K562 (cell line): ENCODE measurements at regions not wholly inside any gene's neighbourhood (a gene's known extent, or its start where the extent isn't known, plus 50 kb on each side); places are given as distances from the start of the nearest gene placed in this dataset.

ENCODE experiments used
- ATAC-seq: fragments of 200-7000 bp; cut with Tn5 transposase; 3 replicates; pipeline ENCODE4 v1.9.1; 2020; ENCODE audit warnings: moderate library complexity
- BruUV-seq: library from RNA; stranded (reverse); fragments of 400-500 nt; replicated peaks from 2 replicates; lab custom pipeline; 2021; lab: Mats Ljungman, UMichigan
- CTCF ChIA-PET: fragments of 300-600 bp; formaldehyde crosslinking; extraction: SDS; loops from one replicate; lab custom pipeline; 2021; ENCODE audit warnings: low intra/inter-chr PET ratio; lab: Yijun Ruan, JAX
- POLR2A ChIA-PET: fragments of 300-600, 350-650 bp; sonication (Branson Sonifier 250); formaldehyde crosslinking; extraction: SDS; loops from one replicate; lab custom pipeline; 2021; ENCODE audit warnings: antibody characterized with exemption, inconsistent platforms; lab: Yijun Ruan, JAX
- DNase-seq, 4 experiments: peaks; one replicate each; pipeline versions ENCODE4 v3.0.0 to v3.0.0-alpha.2; 2011 to 2018; ENCODE audit warnings: low spot score in 3 of 4, mixed read lengths in 3 of 4; ENCODE audit errors: extremely low read depth in 1 of 4
- FAIRE-seq: peaks from 2 replicates; lab custom pipeline; 2011; peaks lifted over from hg19 to GRCh38; lab: Jason Lieb, UNC
- H2AFZ ChIP-seq: 2 replicates; pipeline ENCODE4 v1.6.0; 2011; ENCODE audit warnings: low read depth, low read length, control low read depth, inconsistent platforms
- H3K27ac ChIP-seq: fragments of 200-600 bp; 3 replicates; pipeline ENCODE4 v1.8.0; 2011; ENCODE audit warnings: low read depth, mild to moderate bottlenecking, control low read depth, inconsistent platforms, low read length, moderate library complexity, mixed read lengths; ENCODE audit errors: extremely low read depth
- H3K27me3 ChIP-seq, 2 experiments: fragments of 300-600 bp in 1 of 2; 2 replicates in 1 of 2; 3 replicates in 1 of 2; pipeline versions ENCODE4 v1.6.0 to v1.8.0; 2011; ENCODE audit warnings: inconsistent platforms in 2 of 2, low read length in 2 of 2, mild to moderate bottlenecking in 1 of 2, mixed read lengths in 1 of 2, moderate library complexity in 1 of 2; ENCODE audit not compliant: control insufficient read depth in 2 of 2, insufficient read depth in 2 of 2
- H3K36me3 ChIP-seq: fragments of 300-600 bp; 3 replicates; pipeline ENCODE4 v1.8.0; 2011; ENCODE audit warnings: mild to moderate bottlenecking, low read length, inconsistent platforms; ENCODE audit not compliant: control insufficient read depth, insufficient read depth
- H3K4me1 ChIP-seq, 2 experiments: fragments of 200-600 bp in 1 of 2; replicated peaks in 1 of 2; 2 replicates in 1 of 2; 3 replicates in 1 of 2; pipeline versions ENCODE4 v1.5.1 to v1.8.0; 2011; ENCODE audit warnings: inconsistent platforms in 2 of 2, low read length in 2 of 2, mild to moderate bottlenecking in 1 of 2, mixed read lengths in 1 of 2, moderate library complexity in 1 of 2; ENCODE audit not compliant: control insufficient read depth in 2 of 2, insufficient read depth in 2 of 2
- H3K4me2 ChIP-seq: 2 replicates; pipeline ENCODE4 v1.6.1; 2011; ENCODE audit warnings: low read length, control low read depth, inconsistent platforms, mixed read lengths; ENCODE audit not compliant: insufficient read depth
- H3K4me3 ChIP-seq: fragments of 200-600 bp; sonication (generic), shearing (Covaris generic); 2 replicates; pipeline ENCODE4 v1.5.1; 2016; ENCODE audit warnings: control low read depth, inconsistent platforms
- H3K79me2 ChIP-seq: fragments of 200-600 bp; 3 replicates; pipeline ENCODE4 v1.8.0; 2011; ENCODE audit warnings: low read length, inconsistent platforms; ENCODE audit not compliant: control insufficient read depth, insufficient read depth
- H3K9ac ChIP-seq, 2 experiments: 2 replicates each; pipeline versions ENCODE4 v1.6.0 to v1.6.1; 2011; ENCODE audit warnings: low read depth in 2 of 2, low read length in 2 of 2, control low read depth in 1 of 2, inconsistent platforms in 1 of 2, mild to moderate bottlenecking in 1 of 2, mixed read lengths in 1 of 2; ENCODE audit not compliant: insufficient read depth in 1 of 2
- H3K9me1 ChIP-seq: one replicate; pipeline ENCODE4 v1.6.0; 2011; ENCODE audit warnings: inconsistent platforms, mild to moderate bottlenecking, low read length, moderate library complexity; ENCODE audit not compliant: control insufficient read depth, insufficient read depth
- H3K9me3 ChIP-seq: replicated peaks from 2 replicates; pipeline ENCODE4 v1.5.1; 2011; ENCODE audit warnings: low read depth, low read length, inconsistent platforms; ENCODE audit not compliant: control insufficient read depth, insufficient read depth
- H4K20me1 ChIP-seq: replicated peaks from 2 replicates; pipeline ENCODE4 v1.6.1; 2011; ENCODE audit warnings: low read length, inconsistent platforms, mixed read lengths; ENCODE audit not compliant: control insufficient read depth, insufficient read depth
- ZNF644 ChIP-seq: fragments of 200-800 bp; sonication (Bioruptor generic); IDR thresholded peaks from 2 replicates; pipeline ENCODE4 v1.6.1; 2016; ENCODE audit warnings: low read depth, missing genetic modification characterization, missing compliant biosample characterization
- WGBS: fragments of 100-300 bp; shearing (Covaris generic); methylation state at CpG from one replicate; pipeline ENCODE4 v1.1.6; 2016; ENCODE audit warnings: low coverage, mixed read lengths; ENCODE audit not compliant: insufficient coverage; ENCODE audit errors: missing lambda C conversion rate; 5-methylcytosine and 5-hydroxymethylcytosine counted together
- in situ Hi-C: fragments of 300-500 bp; cut with MboI; formaldehyde crosslinking; loops from 4 replicates; pipeline ENCODE4 v1.15.0; 2018; ENCODE audit warnings: inconsistent platforms, mixed read lengths
- intact Hi-C: fragments of 100-400 bp; cut with micrococcal nuclease; formaldehyde crosslinking; loops from 2 replicates; pipeline ENCODE4 v1.14.2; 2022
- TF ChIP-seq, protein P1 (sequence below), 2 experiments: fragments of 450-650 bp in 1 of 2; sonication (generic) in 1 of 2; formaldehyde crosslinking in 1 of 2; IDR thresholded peaks; 2 replicates each; pipeline versions ENCODE4 v1.7.1 to v1.9.0; 2016 to 2022; ENCODE audit warnings: inconsistent platforms in 1 of 2, mild to moderate bottlenecking in 1 of 2, missing genetic modification reagents in 1 of 2

- Histone ChIP-seq H3K9me1 (no peaks in the 10 kb centered on the region), H3K27ac (no peak overlapping the region)
- WGBS, result 0% methylated on average over 8 of the region's 8 CpGs
Measured at GRCh38 chr3:10580426-10580825, 75.0 kb upstream of the ATP2B2 start.

More at GRCh38 chr3:10580426-10580825, 75.0 kb upstream of the ATP2B2 start:
- Histone ChIP-seq H3K4me1 (no peaks in the 10 kb centered on the region), H3K9me3 (no peaks in the 10 kb centered on the region), H3K79me2 (no peaks in the 10 kb centered on the region), H3K4me2 (no peak overlapping the region), H4K20me1 (no peaks in the 10 kb centered on the region), H3K27me3 (peaks cover 0 to 25% of the 10 kb centered on the region in 2 experiments; a peak in 3 of 5 replicates), H2AFZ (no peak overlapping the region), H3K36me3 (no peaks in the 10 kb centered on the region), H3K4me3 (no peak overlapping the region), H3K9ac (no peak overlapping the region)
- TF ChIP-seq, protein P1, sequence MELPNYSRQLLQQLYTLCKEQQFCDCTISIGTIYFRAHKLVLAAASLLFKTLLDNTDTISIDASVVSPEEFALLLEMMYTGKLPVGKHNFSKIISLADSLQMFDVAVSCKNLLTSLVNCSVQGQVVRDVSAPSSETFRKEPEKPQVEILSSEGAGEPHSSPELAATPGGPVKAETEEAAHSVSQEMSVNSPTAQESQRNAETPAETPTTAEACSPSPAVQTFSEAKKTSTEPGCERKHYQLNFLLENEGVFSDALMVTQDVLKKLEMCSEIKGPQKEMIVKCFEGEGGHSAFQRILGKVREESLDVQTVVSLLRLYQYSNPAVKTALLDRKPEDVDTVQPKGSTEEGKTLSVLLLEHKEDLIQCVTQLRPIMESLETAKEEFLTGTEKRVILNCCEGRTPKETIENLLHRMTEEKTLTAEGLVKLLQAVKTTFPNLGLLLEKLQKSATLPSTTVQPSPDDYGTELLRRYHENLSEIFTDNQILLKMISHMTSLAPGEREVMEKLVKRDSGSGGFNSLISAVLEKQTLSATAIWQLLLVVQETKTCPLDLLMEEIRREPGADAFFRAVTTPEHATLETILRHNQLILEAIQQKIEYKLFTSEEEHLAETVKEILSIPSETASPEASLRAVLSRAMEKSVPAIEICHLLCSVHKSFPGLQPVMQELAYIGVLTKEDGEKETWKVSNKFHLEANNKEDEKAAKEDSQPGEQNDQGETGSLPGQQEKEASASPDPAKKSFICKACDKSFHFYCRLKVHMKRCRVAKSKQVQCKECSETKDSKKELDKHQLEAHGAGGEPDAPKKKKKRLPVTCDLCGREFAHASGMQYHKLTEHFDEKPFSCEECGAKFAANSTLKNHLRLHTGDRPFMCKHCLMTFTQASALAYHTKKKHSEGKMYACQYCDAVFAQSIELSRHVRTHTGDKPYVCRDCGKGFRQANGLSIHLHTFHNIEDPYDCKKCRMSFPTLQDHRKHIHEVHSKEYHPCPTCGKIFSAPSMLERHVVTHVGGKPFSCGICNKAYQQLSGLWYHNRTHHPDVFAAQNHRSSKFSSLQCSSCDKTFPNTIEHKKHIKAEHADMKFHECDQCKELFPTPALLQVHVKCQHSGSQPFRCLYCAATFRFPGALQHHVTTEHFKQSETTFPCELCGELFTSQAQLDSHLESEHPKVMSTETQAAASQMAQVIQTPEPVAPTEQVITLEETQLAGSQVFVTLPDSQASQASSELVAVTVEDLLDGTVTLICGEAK (IDR thresholded peaks at IDR 0.05), result 0 out of 2 replicates have a peak, but pooled peaks have one; percentile 56
- TF ChIP-seq, protein P1 (CRISPR knock-in tag; IDR thresholded peaks at IDR 0.05), result no peak
- TF ChIP-seq ZNF644, result no peak
- DNase-seq (no peak), ATAC-seq (no peak), FAIRE-seq (no peak)
- ChIA-PET CTCF (no interaction called here), POLR2A (interaction anchor here (1.1 kb wide), 1 partner anchor 142 kb away, joined by 5 read pairs; no protein-coding TSS in a partner anchor)
- BruUV-seq, result no TSS peak
- in situ Hi-C loops (no loop called here), intact Hi-C loops (no loop called here)
